SK-N-MC (cell line): ENCODE measurements at regions not wholly inside any gene's neighbourhood (a gene's known extent, or its start where the extent isn't known, plus 50 kb on each side); places are given as distances from the start of the nearest gene placed in this dataset.

Experiments
- EZH2 ChIP-seq: fragments of 200-600 bp; sonication (generic); IDR thresholded peaks from one replicate; pipeline ENCODE4 v1.6.1; 2017; ENCODE audit warnings: antibody characterized with exemption
- FOXP2 ChIP-seq: optimal IDR thresholded peaks from 2 replicates; pipeline ENCODE3; 2011; ENCODE audit warnings: mild to moderate bottlenecking, moderate library complexity; ENCODE audit not compliant: insufficient read depth; ENCODE audit errors: extremely low read length, control extremely low read depth
- POLR2AphosphoS5 ChIP-seq: IDR thresholded peaks from 2 replicates; pipeline ENCODE4 v1.6.1; 2012; ENCODE audit warnings: mild to moderate bottlenecking, low read depth, low read length, borderline replicate concordance

DNA sequence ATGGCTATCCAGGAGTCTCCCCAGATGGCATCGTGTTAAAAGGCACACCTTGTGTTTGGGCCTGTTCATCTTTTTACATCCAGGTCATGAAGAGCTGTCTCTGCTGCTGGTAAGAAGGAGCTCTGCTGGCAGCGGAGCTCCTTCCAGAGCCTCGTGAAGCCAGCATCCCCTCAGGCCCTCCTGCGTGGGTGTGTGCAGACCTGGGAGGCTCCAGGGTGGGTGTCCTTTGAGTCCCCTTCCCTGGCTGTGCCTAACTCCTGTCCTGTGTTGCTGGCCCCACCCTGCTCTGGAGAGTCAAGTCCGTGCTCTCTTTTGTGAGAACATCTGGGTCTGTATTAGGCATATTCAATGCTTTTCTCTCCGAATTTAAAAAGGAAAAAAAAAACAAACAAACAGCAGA is 149.6 kb upstream of the IRX2 start:
- TF ChIP-seq POLR2AphosphoS5 (no peak), EZH2 (no peak), FOXP2 (no peak)
